GM12892 (cell line): ENCODE measurements at regions not wholly inside any gene's neighbourhood (a gene's known extent, or its start where the extent isn't known, plus 50 kb on each side); places are given as distances from the start of the nearest gene placed in this dataset.

Experiments used
- POLR2A ChIP-seq: IDR thresholded peaks from 2 replicates; pipeline ENCODE4 v1.6.1; 2011; ENCODE audit warnings: low read depth, low read length, control low read depth
- POLR2AphosphoS5 ChIP-seq: IDR thresholded peaks from 2 replicates; pipeline ENCODE4 v1.6.1; 2011; ENCODE audit warnings: low read depth, low read length, control low read depth
- TAF1 ChIP-seq: IDR thresholded peaks from 2 replicates; pipeline ENCODE4 v1.6.1; 2011; ENCODE audit warnings: low read depth, mild to moderate bottlenecking, control low read depth, low read length, borderline replicate concordance

DNA sequence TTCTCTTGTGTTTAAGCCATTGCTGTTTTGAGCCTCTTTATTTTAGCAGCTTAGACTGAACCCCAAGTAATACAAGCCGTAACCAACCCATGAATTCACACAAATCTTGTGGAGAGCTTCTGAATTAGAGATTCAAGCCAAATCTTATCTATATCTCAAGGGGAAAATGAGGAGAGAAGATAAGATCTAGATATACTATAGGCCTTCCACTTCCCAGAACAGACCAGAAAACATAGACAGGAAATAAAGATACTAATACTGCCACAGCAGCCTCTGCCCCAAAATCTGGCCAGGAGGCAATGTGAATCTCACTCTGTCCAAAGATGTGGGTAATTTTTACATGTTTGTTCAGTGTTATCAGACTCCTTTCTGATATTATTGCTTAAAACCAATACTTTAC lies 307.2 kb downstream of the PTEN start:
- TF ChIP-seq POLR2AphosphoS5 (no peak), POLR2A (no peak), TAF1 (no peak)
